ENCODE measurements at regions not wholly inside any gene's neighbourhood (a gene's known extent, or its start where the extent isn't known, plus 50 kb on each side); places are given as distances from the start of the nearest gene placed in this dataset.
"Not testable (repeated sequence)": the region's sequence is repeated elsewhere in the genome, so short reads cannot be mapped to it uniquely, and the experiment has no call there.

- no peak for ATAC-seq (ENCODE audit: low read depth in 2 of 2)
- Mint-ChIP-seq H3K4me3 (no peak overlapping the region), H3K4me1 (no peaks in the 10 kb centered on the region), H3K27me3 (peaks cover 0 to 24% (median 6%) of the 10 kb centered on the region in 3 donors), H3K9me3 (no peaks in the 10 kb centered on the region), H3K36me3 (no peaks in the 10 kb centered on the region), H3K27ac (no peak overlapping the region)
- no peak for DNase-seq
Measured at GRCh38 chr11:31964181-31964580, 126.7 kb upstream of the RCN1 start.

DNA sequence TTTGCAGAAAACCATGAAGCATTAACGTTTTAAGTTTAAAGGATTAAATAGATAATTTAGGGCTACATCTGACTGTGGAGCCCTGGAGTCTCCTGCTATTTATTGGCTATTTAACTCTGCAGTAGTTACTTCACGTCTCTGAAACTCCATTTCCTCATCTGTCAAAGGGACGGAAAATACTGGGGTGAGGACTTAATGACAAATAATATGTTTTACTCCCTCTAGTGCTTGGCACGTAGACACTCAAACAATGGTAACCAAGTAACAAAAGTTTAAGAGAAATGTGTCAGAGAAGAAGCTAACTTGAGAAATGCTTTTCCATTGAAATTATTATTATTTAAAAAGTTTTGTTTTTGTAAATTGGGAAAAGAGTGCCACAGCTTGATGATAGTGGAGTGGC, 130.7 kb upstream of the RCN1 start:
- no peaks in the 10 kb centered on the region for H3K36me3 Mint-ChIP-seq
- DNase-seq = no peak
- H3K27me3 Mint-ChIP-seq = peaks cover 6 to 8% (median 6%) of the 10 kb centered on the region in 3 donors
- no peak overlapping the region for H3K27ac Mint-ChIP-seq
- no peak overlapping the region for H3K4me3 Mint-ChIP-seq
- no peaks in the 10 kb centered on the region for H3K4me1 Mint-ChIP-seq
- H3K9me3 Mint-ChIP-seq = no peaks in the 10 kb centered on the region
- ATAC-seq (ENCODE audit: low read depth in 2 of 2) = no peak

DNA sequence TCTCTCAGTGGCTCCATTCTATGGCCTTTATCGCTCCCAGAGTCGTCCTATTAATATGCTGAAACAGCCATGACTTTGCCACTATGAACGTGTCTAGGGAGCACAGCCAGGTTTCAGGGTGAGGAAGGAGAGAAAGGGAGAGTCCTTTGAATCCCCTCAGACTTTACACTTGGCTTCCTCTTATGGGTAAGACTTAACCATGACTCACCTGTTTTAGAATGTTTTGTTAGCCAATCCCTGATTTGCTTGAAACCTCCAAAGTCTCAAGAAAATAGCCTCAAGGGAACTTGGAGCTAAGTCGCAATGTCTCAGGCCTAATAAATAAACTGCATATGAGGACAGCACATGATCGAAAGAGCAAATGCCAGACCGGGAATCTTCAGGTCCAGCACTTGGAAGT, 131.2 kb upstream of the RCN1 start:
- ATAC-seq (ENCODE audit: low read depth in 2 of 2) (no peak), DNase-seq (no peak)
- Mint-ChIP-seq H3K36me3 (no peaks in the 10 kb centered on the region), H3K27ac (no peak overlapping the region), H3K27me3 (peaks cover 6 to 12% (median 11%) of the 10 kb centered on the region in 3 donors), H3K4me1 (no peaks in the 10 kb centered on the region), H3K9me3 (no peaks in the 10 kb centered on the region), H3K4me3 (no peak overlapping the region)

- Mint-ChIP-seq H3K36me3 (no peaks in the 10 kb centered on the region), H3K4me1 (no peaks in the 10 kb centered on the region), H3K4me3 (peak overlapping the region in 1 of 8 donors; percentile 35), H3K9me3 (peaks cover 0 to 2% (median 0%) of the 10 kb centered on the region in 7 donors), H3K27ac (no peak overlapping the region), H3K27me3 (peaks cover 8 to 20% (median 12%) of the 10 kb centered on the region in 3 donors)
- ATAC-seq (ENCODE audit: low read depth in 2 of 2) (no peak), DNase-seq (no peak)
Measured at GRCh38 chr11:31958076-31958735, 132.7 kb upstream of the RCN1 start.

DNA sequence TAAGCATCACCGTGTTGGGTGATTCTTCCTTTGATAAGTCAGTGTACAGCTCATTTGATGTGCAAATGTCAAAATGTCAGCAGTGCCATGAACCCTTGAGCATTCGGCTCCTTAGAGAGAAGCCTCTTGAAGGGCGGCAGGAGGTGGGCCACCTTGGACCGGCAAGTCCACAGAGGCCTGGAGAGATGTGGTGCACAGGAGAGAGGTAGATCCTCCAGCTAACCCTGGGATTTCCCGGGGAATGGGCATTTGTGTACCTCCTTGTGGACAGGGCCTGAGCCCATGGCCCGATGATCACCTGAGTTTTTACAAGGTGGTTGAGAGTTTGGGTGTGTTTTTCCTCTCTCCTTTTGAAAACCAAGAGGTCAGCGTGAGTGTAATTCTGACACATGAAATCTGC, 133.2 kb upstream of the RCN1 start:
- Mint-ChIP-seq H3K4me1 (no peaks in the 10 kb centered on the region), H3K4me3 (no peak overlapping the region)

DNA sequence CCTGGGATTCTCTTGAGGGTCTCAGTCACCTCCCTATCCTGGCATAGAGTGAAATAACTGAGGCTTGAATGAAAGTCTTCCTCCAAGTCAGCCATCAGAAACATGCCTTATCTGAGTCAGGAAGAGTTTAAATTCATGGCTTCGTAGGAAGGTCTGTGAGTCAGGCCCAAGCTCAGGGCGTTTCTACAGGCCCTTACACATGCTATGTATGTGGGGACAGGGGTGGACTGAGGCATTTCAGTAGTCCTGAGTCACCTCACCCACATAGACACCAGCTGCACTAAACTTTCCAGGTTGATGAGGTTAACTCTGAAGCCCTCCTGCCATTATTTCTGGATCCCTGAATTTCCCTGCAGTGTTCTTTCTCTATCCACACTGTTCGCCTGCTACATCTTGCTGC, 134.6 kb upstream of the RCN1 start:
- Mint-ChIP-seq H3K4me3 (no peak overlapping the region), H3K9me3 (peaks cover 0 to 3% (median 0%) of the 10 kb centered on the region in 7 donors), H3K4me1 (no peaks in the 10 kb centered on the region), H3K36me3 (no peaks in the 10 kb centered on the region), H3K27me3 (peaks cover 8 to 20% (median 12%) of the 10 kb centered on the region in 3 donors), H3K27ac (no peak overlapping the region)
- no peak for DNase-seq
- ATAC-seq (ENCODE audit: low read depth in 2 of 2) = no peak

More for the DNA sequence above, 133.2 kb upstream of the RCN1 start:
- H3K27me3 Mint-ChIP-seq = peaks cover 8 to 20% (median 12%) of the 10 kb centered on the region in 3 donors
- no peaks in the 10 kb centered on the region for H3K36me3 Mint-ChIP-seq
- ATAC-seq (ENCODE audit: low read depth in 2 of 2) (no peak), DNase-seq (no peak)
- H3K27ac Mint-ChIP-seq = no peak overlapping the region
- H3K9me3 Mint-ChIP-seq = peaks cover 0 to 2% (median 0%) of the 10 kb centered on the region in 7 donors

DNA sequence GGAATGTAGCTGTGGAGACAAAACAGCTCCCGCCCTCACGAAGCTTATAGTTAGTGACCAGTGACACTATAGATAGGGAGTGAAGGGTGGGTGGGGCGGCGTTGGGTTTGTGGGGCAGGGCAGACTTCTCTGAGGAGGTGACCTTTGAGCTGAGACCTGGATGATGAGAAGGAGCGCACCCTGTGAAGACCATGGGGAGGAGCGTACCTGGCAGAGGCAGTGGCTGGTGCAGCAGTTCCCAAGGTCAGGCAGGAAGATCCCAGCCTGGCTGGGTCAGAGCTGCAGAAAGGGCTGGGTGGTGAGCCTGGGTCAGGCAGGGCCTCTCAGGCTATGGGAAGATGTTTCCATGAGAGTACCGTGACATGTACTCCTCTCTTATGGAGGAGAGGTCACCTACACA, 135.0 kb upstream of the RCN1 start:
- DNase-seq = no peak
- no peaks in the 10 kb centered on the region for H3K36me3 Mint-ChIP-seq

GRCh38 chr11:31953803-31954327, 137.0 kb upstream of the RCN1 start:
- Mint-ChIP-seq H3K4me3 (no peak overlapping the region), H3K27me3 (peaks cover 8 to 31% (median 21%) of the 10 kb centered on the region in 3 donors), H3K36me3 (no peaks in the 10 kb centered on the region), H3K4me1 (peaks cover 0 to 6% (median 6%) of the 10 kb centered on the region in 3 donors), H3K27ac (peak overlapping the region in 1 of 6 donors; percentile 45), H3K9me3 (peaks cover 0 to 4% (median 0%) of the 10 kb centered on the region in 7 donors)
- DNase-seq = no peak
- ATAC-seq (ENCODE audit: low read depth in 2 of 2) = no peak

More for the DNA sequence above, 135.0 kb upstream of the RCN1 start:
- H3K4me3 Mint-ChIP-seq = no peak overlapping the region
- H3K9me3 Mint-ChIP-seq = peaks cover 0 to 3% (median 0%) of the 10 kb centered on the region in 7 donors
- no peaks in the 10 kb centered on the region for H3K4me1 Mint-ChIP-seq
- peaks cover 8 to 20% (median 12%) of the 10 kb centered on the region in 3 donors for H3K27me3 Mint-ChIP-seq
- no peak for ATAC-seq (ENCODE audit: low read depth in 2 of 2)
- H3K27ac Mint-ChIP-seq = no peak overlapping the region

- not testable (repeated sequence) for H3K4me3 Mint-ChIP-seq; ATAC-seq (ENCODE audit: low read depth in 2 of 2); H3K9me3 Mint-ChIP-seq; H3K36me3 Mint-ChIP-seq; H3K4me1 Mint-ChIP-seq; H3K27ac Mint-ChIP-seq; DNase-seq
- H3K27me3 Mint-ChIP-seq = peaks cover 16 to 37% (median 19%) of the 10 kb centered on the region in 3 donors
Measured at GRCh38 chr11:31949733-31950200, 138.6 kb upstream of the PAX6 start.

DNA sequence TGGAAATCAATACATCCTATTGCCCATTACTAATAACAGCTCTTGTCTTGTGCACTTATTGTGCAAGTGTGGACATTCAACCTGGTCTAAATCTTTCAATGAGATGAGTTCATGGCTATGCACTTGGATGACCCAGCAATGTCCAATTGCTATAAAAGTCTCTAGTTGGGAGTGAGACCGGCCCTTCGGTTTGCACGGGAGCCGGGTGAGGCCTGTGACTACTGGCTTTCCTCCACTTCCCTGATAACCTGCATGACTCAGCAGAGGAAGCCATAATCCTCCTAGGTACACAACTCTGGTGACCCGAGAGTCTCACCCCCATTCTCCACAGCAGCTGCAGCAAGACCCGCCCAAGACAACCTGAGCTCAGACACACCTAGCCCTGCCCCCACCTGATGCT, 135.9 kb upstream of the PAX6 start:
- Mint-ChIP-seq H3K9me3 (peaks cover 0 to 3% (median 0%) of the 10 kb centered on the region in 7 donors), H3K4me1 (peaks cover 0 to 6% (median 6%) of the 10 kb centered on the region in 3 donors), H3K27ac (no peak overlapping the region), H3K27me3 (peaks cover 18 to 35% (median 20%) of the 10 kb centered on the region in 3 donors), H3K36me3 (no peaks in the 10 kb centered on the region), H3K4me3 (no peak overlapping the region)
- no peak for ATAC-seq (ENCODE audit: low read depth in 2 of 2)
- no peak for DNase-seq

DNA sequence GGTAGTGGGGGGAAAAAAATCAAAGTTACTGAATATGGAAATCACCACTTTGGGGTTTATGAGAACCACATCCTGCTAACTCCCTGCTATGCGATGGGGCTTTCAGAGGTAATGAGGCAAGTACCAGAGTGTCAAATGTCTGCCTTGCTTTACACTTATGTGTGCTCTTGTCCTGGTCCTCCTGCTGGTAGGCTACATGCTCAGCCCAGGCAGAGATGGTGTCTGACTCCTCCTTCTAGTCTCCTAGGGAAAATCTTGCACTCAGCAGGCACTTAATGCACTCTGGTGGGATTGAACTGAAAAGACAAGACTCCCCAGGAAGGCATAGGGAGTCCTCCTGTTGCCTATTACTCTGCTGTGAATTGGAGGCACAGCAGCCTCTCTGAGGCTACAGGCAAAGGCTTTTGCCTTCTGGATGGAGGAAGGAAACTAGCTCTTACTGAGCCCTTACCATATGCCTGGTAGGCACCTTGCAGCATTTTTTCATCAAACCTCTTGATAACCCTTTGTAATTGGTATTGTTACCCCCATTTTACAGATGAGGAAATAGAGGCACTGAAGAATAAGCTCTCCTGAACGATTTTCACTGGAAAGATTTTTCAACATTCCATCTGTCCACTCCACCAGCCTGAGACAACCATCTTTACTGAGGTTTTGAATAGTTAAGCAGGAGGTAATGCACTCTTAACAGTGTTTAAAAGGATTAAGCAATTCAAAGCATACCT, 132.1 kb upstream of the PAX6 start:
- H3K9me3 Mint-ChIP-seq = peaks cover 0 to 5% (median 0%) of the 10 kb centered on the region in 7 donors
- H3K27me3 Mint-ChIP-seq = peaks cover 19 to 54% (median 40%) of the 10 kb centered on the region in 3 donors
- no peak overlapping the region for H3K4me3 Mint-ChIP-seq
- ATAC-seq (ENCODE audit: low read depth in 2 of 2) (no peak), DNase-seq (no peak)
- no peaks in the 10 kb centered on the region for H3K36me3 Mint-ChIP-seq
- no peaks in the 10 kb centered on the region for H3K4me1 Mint-ChIP-seq
- H3K27ac Mint-ChIP-seq = no peak overlapping the region

GRCh38 chr11:31940371-31941037, 129.4 kb upstream of the PAX6 start:
- no peak overlapping the region for H3K27ac Mint-ChIP-seq
- H3K27me3 Mint-ChIP-seq = peaks cover 18 to 49% (median 29%) of the 10 kb centered on the region in 3 donors
- H3K9me3 Mint-ChIP-seq = peaks cover 0 to 5% (median 0%) of the 10 kb centered on the region in 7 donors
- H3K4me3 Mint-ChIP-seq = no peak overlapping the region
- no peaks in the 10 kb centered on the region for H3K36me3 Mint-ChIP-seq
- DNase-seq = no peak
- no peaks in the 10 kb centered on the region for H3K4me1 Mint-ChIP-seq
- ATAC-seq (ENCODE audit: low read depth in 2 of 2) = no peak

DNA sequence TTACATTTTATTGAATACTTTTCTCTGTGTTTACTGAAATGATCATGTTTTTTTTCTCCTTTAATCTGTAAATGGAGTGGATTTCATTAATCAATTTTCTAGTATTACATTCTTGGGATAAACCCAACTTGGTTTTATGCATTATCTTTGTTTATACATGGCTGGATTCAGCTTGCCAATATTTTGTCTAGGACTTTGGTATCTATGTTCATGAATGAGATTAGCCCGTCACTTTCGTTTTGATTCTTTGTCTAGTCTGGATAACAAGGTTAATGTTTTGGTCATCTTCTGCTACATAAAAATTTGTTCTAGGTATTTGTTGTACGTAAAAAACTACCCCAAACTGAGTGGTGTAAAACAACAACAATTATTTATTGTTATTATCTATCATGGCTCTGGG, 127.9 kb upstream of the PAX6 start:
- no peak overlapping the region for H3K27ac Mint-ChIP-seq

More for the DNA sequence above, 127.9 kb upstream of the PAX6 start:
- no peak overlapping the region for H3K4me3 Mint-ChIP-seq
- H3K36me3 Mint-ChIP-seq = no peaks in the 10 kb centered on the region
- peaks cover 0 to 5% (median 0%) of the 10 kb centered on the region in 7 donors for H3K9me3 Mint-ChIP-seq
- H3K4me1 Mint-ChIP-seq = no peaks in the 10 kb centered on the region
- DNase-seq (no peak), ATAC-seq (ENCODE audit: low read depth in 2 of 2) (no peak)
- H3K27me3 Mint-ChIP-seq = peaks cover 22 to 41% (median 23%) of the 10 kb centered on the region in 3 donors
